H1 (cell line): ENCODE measurements at regions not wholly inside any gene's neighbourhood (a gene's known extent, or its start where the extent isn't known, plus 50 kb on each side); places are given as distances from the start of the nearest gene placed in this dataset.

Experiments
- CTCF ChIA-PET: fragments of 300-600 bp; sonication (Branson Sonifier 250); formaldehyde crosslinking; loops from one replicate; lab custom pipeline; 2021; ENCODE audit not compliant: partially characterized antibody; lab: Charles Lee
- POLR2A ChIA-PET: fragments of 300-600 bp; sonication (Branson Sonifier 250); formaldehyde crosslinking; loops from one replicate; lab custom pipeline; 2021; ENCODE audit warnings: inconsistent platforms; ENCODE audit not compliant: partially characterized antibody; lab: Charles Lee
- DNase-seq, 2 experiments: peaks; one replicate each; pipeline versions ENCODE4 v3.0.0 to v3.0.0-alpha.2; 2010 to 2022; ENCODE audit warnings: low spot score in 2 of 2, low read depth in 1 of 2, mixed read lengths in 1 of 2
- FAIRE-seq: peaks from 2 replicates; lab custom pipeline; 2011; peaks lifted over from hg19 to GRCh38; lab: Jason Lieb, UNC
- H2AFZ ChIP-seq: 2 replicates; pipeline ENCODE4 v1.8.1; 2012; ENCODE audit warnings: low read length, inconsistent platforms
- H2AK5ac ChIP-seq: 2 replicates; pipeline ENCODE4 v1.6.1; 2013; ENCODE audit warnings: low read depth, low read length
- H2BK120ac ChIP-seq: replicated peaks from 2 replicates; pipeline ENCODE3; 2013; ENCODE audit warnings: low read depth, low read length, inconsistent platforms
- H2BK12ac ChIP-seq: 2 replicates; pipeline ENCODE4 v1.6.1; 2013; ENCODE audit warnings: low read depth, low read length
- H2BK15ac ChIP-seq: 2 replicates; pipeline ENCODE4 v1.6.1; 2013; ENCODE audit warnings: low read length
- H2BK20ac ChIP-seq: 2 replicates; pipeline ENCODE4 v1.6.1; 2013; ENCODE audit warnings: low read length
- H2BK5ac ChIP-seq: 2 replicates; pipeline ENCODE4 v1.6.1; 2013; ENCODE audit warnings: low read depth, low read length
- H3K14ac ChIP-seq: 2 replicates; pipeline ENCODE4 v1.6.1; 2013; ENCODE audit warnings: inconsistent platforms; ENCODE audit not compliant: insufficient read length
- H3K18ac ChIP-seq: 2 replicates; pipeline ENCODE4 v1.6.1; 2013; ENCODE audit warnings: low read length; ENCODE audit errors: extremely low read depth
- H3K23ac ChIP-seq: 2 replicates; pipeline ENCODE4 v1.6.1; 2013; ENCODE audit warnings: inconsistent platforms; ENCODE audit not compliant: insufficient read length
- H3K23me2 ChIP-seq: 2 replicates; pipeline ENCODE4 v1.6.1; 2013; ENCODE audit warnings: low read depth, low read length
- H3K27ac ChIP-seq: 2 replicates; pipeline ENCODE4 v1.6.1; 2011; ENCODE audit warnings: low read depth, low read length, inconsistent platforms
- H3K27me3 ChIP-seq, 4 experiments: replicated peaks in 1 of 4; 1 replicate in 1 of 4; 2 replicates in 3 of 4; pipeline versions ENCODE4 v1.6.1 to v1.8.1; 2011 to 2013; ENCODE audit warnings: low read length in 3 of 4, mild to moderate bottlenecking in 3 of 4, inconsistent platforms in 2 of 4, mixed read lengths in 2 of 4, moderate library complexity in 1 of 4; ENCODE audit not compliant: control insufficient read depth in 3 of 4, insufficient read depth in 3 of 4; ENCODE audit errors: extremely low read depth in 1 of 4
- H3K36me3 ChIP-seq, 4 experiments: 2 replicates each; pipeline versions ENCODE4 v1.6.1 to v1.8.1; 2011 to 2013; ENCODE audit warnings: mild to moderate bottlenecking in 4 of 4, low read length in 3 of 4, moderate library complexity in 2 of 4, control low read depth in 1 of 4, inconsistent platforms in 1 of 4; ENCODE audit not compliant: insufficient read depth in 4 of 4, control insufficient read depth in 2 of 4
- H3K4ac ChIP-seq: replicated peaks from 2 replicates; pipeline ENCODE3; 2013; ENCODE audit warnings: low read length, low read depth, mixed read lengths, inconsistent platforms; ENCODE audit not compliant: insufficient read length
- H3K4me1 ChIP-seq, 4 experiments: replicated peaks in 1 of 4; 1 replicate in 1 of 4; 2 replicates in 3 of 4; pipeline versions ENCODE4 v1.6.1 to v1.8.1; 2011 to 2013; ENCODE audit warnings: low read length in 3 of 4, inconsistent platforms in 2 of 4, mixed read lengths in 1 of 4; ENCODE audit not compliant: insufficient read depth in 4 of 4, control insufficient read depth in 3 of 4
- H3K4me2 ChIP-seq, 2 experiments: 2 replicates each; pipeline versions ENCODE4 v1.6.1 to v1.8.1; 2011 to 2013; ENCODE audit warnings: low read depth in 2 of 2, low read length in 2 of 2, control low read depth in 1 of 2, inconsistent platforms in 1 of 2, mild to moderate bottlenecking in 1 of 2; ENCODE audit not compliant: insufficient read depth in 1 of 2
- H3K4me3 ChIP-seq, 4 experiments: fragments of 200-600, 300-600 bp in 1 of 4; sonication (generic), shearing (Covaris generic), sonication (Bioruptor Twin) in 1 of 4; 2 replicates each; pipeline versions ENCODE4 v1.5.1 to v1.8.1; 2011 to 2016; ENCODE audit warnings: low read length in 4 of 4, low read depth in 3 of 4, control low read depth in 2 of 4, inconsistent platforms in 2 of 4, mild to moderate bottlenecking in 2 of 4, mixed read lengths in 1 of 4, moderate library complexity in 1 of 4; ENCODE audit not compliant: insufficient read depth in 2 of 4; ENCODE audit errors: extremely low read depth in 1 of 4
- H3K56ac ChIP-seq: replicated peaks from 2 replicates; pipeline ENCODE3; 2013; ENCODE audit warnings: low read depth, mild to moderate bottlenecking, mixed read lengths, low read length, inconsistent platforms; ENCODE audit not compliant: insufficient read length
- H3K79me1 ChIP-seq: 2 replicates; pipeline ENCODE4 v1.6.1; 2013; ENCODE audit warnings: low read depth, low read length, control low read depth
- H3K79me2 ChIP-seq, 2 experiments: 2 replicates each; pipeline versions ENCODE4 v1.6.1 to v1.8.1; 2012 to 2013; ENCODE audit warnings: low read length in 2 of 2, mild to moderate bottlenecking in 2 of 2, inconsistent platforms in 1 of 2; ENCODE audit not compliant: insufficient read depth in 2 of 2, control insufficient read depth in 1 of 2
- H3K9ac ChIP-seq, 4 experiments: replicated peaks in 1 of 4; 1 replicate in 1 of 4; 2 replicates in 3 of 4; pipeline versions ENCODE4 v1.6.1 to v1.8.1; 2011 to 2013; ENCODE audit warnings: low read depth in 3 of 4, low read length in 3 of 4, control low read depth in 2 of 4, mild to moderate bottlenecking in 2 of 4, moderate library complexity in 2 of 4, inconsistent platforms in 1 of 4; ENCODE audit errors: extremely low read depth in 1 of 4
- H3K9me3 ChIP-seq, 2 experiments: 2 replicates each; pipeline versions ENCODE4 v1.6.1 to v1.8.1; 2012 to 2013; ENCODE audit warnings: mild to moderate bottlenecking in 2 of 2, moderate library complexity in 2 of 2, control low read depth in 1 of 2, inconsistent platforms in 1 of 2, low read depth in 1 of 2, low read length in 1 of 2, mixed read lengths in 1 of 2; ENCODE audit not compliant: insufficient read depth in 2 of 2
- H4K20me1 ChIP-seq, 2 experiments: replicated peaks in 1 of 2; 2 replicates each; pipeline versions ENCODE3 to v1.8.1; 2011 to 2013; ENCODE audit warnings: inconsistent platforms in 2 of 2, low read length in 2 of 2, mild to moderate bottlenecking in 1 of 2; ENCODE audit not compliant: insufficient read depth in 2 of 2, control insufficient read depth in 1 of 2
- H4K5ac ChIP-seq: 2 replicates; pipeline ENCODE4 v1.6.1; 2013; ENCODE audit warnings: low read length, low read depth, mixed read lengths, inconsistent platforms; ENCODE audit not compliant: insufficient read length
- H4K8ac ChIP-seq: 2 replicates; pipeline ENCODE4 v1.8.0; 2013; ENCODE audit warnings: mild to moderate bottlenecking, moderate library complexity, low read length, inconsistent platforms; ENCODE audit not compliant: insufficient read depth; ENCODE audit errors: extremely low read depth
- H4K91ac ChIP-seq: replicated peaks from 2 replicates; pipeline ENCODE3; 2013; ENCODE audit warnings: low read length, mixed read lengths, inconsistent platforms; ENCODE audit not compliant: insufficient read length
- ATF3 ChIP-seq: IDR thresholded peaks from 2 replicates; pipeline ENCODE4 v1.6.1; 2011; ENCODE audit warnings: low read depth, mild to moderate bottlenecking, low read length; ENCODE audit not compliant: insufficient read depth
- CTCF ChIP-seq, 3 experiments: IDR thresholded peaks; 1 replicate in 2 of 3; 2 replicates in 1 of 3; pipeline versions ENCODE4 v1.5.1 to v1.6.1; 2011; ENCODE audit warnings: low read length in 3 of 3, mild to moderate bottlenecking in 3 of 3, inconsistent platforms in 2 of 3, low read depth in 1 of 3, moderate library complexity in 1 of 3; ENCODE audit not compliant: insufficient read depth in 1 of 3; ENCODE audit errors: control extremely low read depth in 1 of 3
- KDM5A ChIP-seq: fragments of 200-600 bp; IDR thresholded peaks from 2 replicates; pipeline ENCODE4 v1.7.1; 2012; ENCODE audit warnings: mild to moderate bottlenecking, low read length, inconsistent platforms, mixed read lengths
- MAFK ChIP-seq: IDR thresholded peaks from 2 replicates; pipeline ENCODE4 v1.6.1; 2012; ENCODE audit warnings: low read depth, mild to moderate bottlenecking, improper control_type of control experiment, low read length
- RBBP5 ChIP-seq: IDR thresholded peaks from 2 replicates; pipeline ENCODE4 v1.7.1; 2012; ENCODE audit warnings: low read depth, mild to moderate bottlenecking, inconsistent platforms, low read length, moderate library complexity, borderline replicate concordance
- SP2 ChIP-seq: IDR thresholded peaks from 2 replicates; pipeline ENCODE4 v1.6.1; 2012; ENCODE audit warnings: mild to moderate bottlenecking, low read length, inconsistent platforms
- ZNF274 ChIP-seq: IDR thresholded peaks from 2 replicates; pipeline ENCODE4 v1.7.0; 2012; ENCODE audit warnings: low read length, borderline replicate concordance; ENCODE audit errors: extremely low read depth
- WGBS, 2 experiments: shearing (Covaris generic) in 1 of 2; methylation state at CpG; one replicate each; pipeline versions ENCODE4 v1.1.6 to v1.1.7; 2013 to 2015; ENCODE audit warnings: low lambda C conversion rate in 2 of 2, mixed read lengths in 2 of 2, inconsistent platforms in 1 of 2, low coverage in 1 of 2, missing lambda C conversion rate in 1 of 2; ENCODE audit not compliant: insufficient replicate concordance in 2 of 2, insufficient coverage in 1 of 2, insufficient read length in 1 of 2; ENCODE audit errors: extremely low coverage in 1 of 2, missing lambda C conversion rate in 1 of 2; 5-methylcytosine and 5-hydroxymethylcytosine counted together

DNA sequence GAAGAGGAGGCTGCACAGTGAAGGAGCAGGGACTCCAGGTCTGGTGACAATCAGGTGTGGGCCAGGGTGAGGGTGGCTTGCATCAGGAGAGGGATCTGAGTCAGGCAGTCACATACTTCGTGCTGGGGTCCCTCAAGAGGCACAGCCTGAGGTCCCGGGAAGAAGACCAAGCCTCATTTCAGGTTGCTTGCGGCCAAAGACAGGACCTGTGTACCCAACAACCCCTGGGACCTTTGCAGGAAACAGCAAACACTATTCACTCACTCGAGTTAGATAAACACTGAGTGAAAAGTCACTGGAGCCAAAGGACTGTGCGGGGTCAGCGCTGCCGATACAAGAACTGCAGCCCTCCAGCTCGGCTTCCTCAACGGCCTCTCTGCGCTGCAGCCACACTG lies 104.4 kb downstream of the SINHCAF start:
- Histone ChIP-seq H3K4me2 (no peak overlapping the region), H3K9ac (no peak overlapping the region)

More for the DNA sequence above, 104.4 kb downstream of the SINHCAF start:
- 87% methylated on average over 10 of the region's 10 CpGs; no CpG with 5 or more reads in 1 of the 2 experiments for WGBS, 2 experiments
- Histone ChIP-seq H3K36me3 (no peaks in the 10 kb centered on the region), H2BK12ac (no peak overlapping the region), H2BK5ac (no peak overlapping the region), H4K20me1 (no peaks in the 10 kb centered on the region), H3K23ac (no peak overlapping the region), H3K9me3 (no peaks in the 10 kb centered on the region), H3K79me2 (no peaks in the 10 kb centered on the region), H4K5ac (no peak overlapping the region), H2BK15ac (no peak overlapping the region), H3K27ac (no peak overlapping the region), H3K4me1 (peaks cover 11 to 25% (median 16%) of the 10 kb centered on the region in 4 experiments), H3K56ac (no peak overlapping the region), H3K4me3 (no peak overlapping the region), H3K14ac (no peak overlapping the region), H3K27me3 (peaks cover 0 to 7% (median 1%) of the 10 kb centered on the region in 4 experiments; a peak in 3 of 7 replicates), H3K18ac (no peak overlapping the region), H2BK20ac (no peak overlapping the region), H4K91ac (no peak overlapping the region), H4K8ac (no peak overlapping the region), H2AFZ (no peak overlapping the region), H3K23me2 (no peaks in the 10 kb centered on the region), H2BK120ac (no peak overlapping the region), H3K79me1 (no peaks in the 10 kb centered on the region), H2AK5ac (no peak overlapping the region), H3K4ac (no peak overlapping the region)
- no peak for DNase-seq
- TF ChIP-seq MAFK (no peak), KDM5A (no peak), SP2 (no peak), RBBP5 (no peak), ZNF274 (no peak), CTCF (IDR thresholded peaks at IDR 0.05; ENCODE audit: control extremely low read depth in 1 of 3, insufficient read depth in 1 of 3, low read depth in 1 of 3, low read length in 3 of 3) (no peak), ATF3 (no peak)
- no peak for FAIRE-seq
- CTCF ChIA-PET, result interaction anchor here (20.4 kb wide), 1 partner anchor 18 kb away, joined by 231 read pairs; no protein-coding TSS in a partner anchor
- POLR2A ChIA-PET, result no interaction called here
